HG03469 (cell line): ENCODE measurements at regions not wholly inside any gene's neighbourhood (a gene's known extent, or its start where the extent isn't known, plus 50 kb on each side); places are given as distances from the start of the nearest gene placed in this dataset.
"Not testable (repeated sequence)": the region's sequence is repeated elsewhere in the genome, so short reads cannot be mapped to it uniquely, and the experiment has no call there.

Experiments
- ATAC-seq: cut with Tn5 transposase; IDR thresholded peaks from one replicate; pipeline ENCODE4 v1.9.1; 2021; ENCODE audit warnings: mild to moderate bottlenecking, moderate library complexity, moderate number of reproducible peaks; ENCODE audit not compliant: unreplicated experiment

DNA sequence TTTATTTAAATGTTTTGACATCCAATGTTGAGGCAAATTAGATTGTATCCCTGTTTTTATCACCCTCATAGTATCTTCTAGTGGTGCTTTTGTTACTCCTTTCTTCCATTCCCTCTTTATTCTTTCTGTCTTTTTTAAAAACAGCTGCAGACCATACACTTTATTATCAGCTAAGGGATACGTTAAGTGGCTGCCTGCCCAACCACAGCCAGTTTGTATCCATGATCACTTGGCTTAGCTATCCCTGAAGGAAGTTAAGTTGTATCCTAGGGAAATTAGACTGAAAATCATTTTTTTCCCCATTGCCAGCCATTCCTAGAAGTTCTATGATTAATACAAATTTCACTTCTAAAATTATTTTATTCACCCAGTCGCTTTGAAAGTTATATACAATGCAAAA lies 1032.7 kb downstream of the NR2F1-AS1 start:
- no peak for ATAC-seq

- no peak for ATAC-seq
Measured at GRCh38 chr5:92544596-92544995, 1036.4 kb downstream of the NR2F1-AS1 start.

- no peak for ATAC-seq
Measured at GRCh38 chr5:92544036-92544435, 1037.0 kb downstream of the NR2F1-AS1 start.

GRCh38 chr5:92543201-92543600 lies 1037.8 kb downstream of the NR2F1-AS1 start:
- no peak for ATAC-seq

DNA sequence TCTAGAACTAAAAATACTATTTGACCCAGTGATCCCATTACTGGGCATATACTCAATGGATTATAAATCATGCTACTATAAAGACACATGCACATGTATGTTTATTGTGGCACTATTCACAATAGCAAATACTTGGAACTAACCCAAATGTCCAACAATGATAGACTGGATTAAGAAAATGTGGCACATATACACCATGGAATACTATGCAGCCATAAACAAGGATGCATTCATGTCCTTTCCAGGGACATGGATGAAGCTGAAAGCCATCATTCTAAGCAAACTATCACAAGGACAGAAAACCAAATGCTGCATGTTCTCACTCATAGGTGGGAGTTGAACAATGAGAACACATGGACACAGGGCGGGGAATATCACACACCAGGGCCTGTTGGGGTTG lies 1039.0 kb downstream of the NR2F1-AS1 start:
- ATAC-seq = not testable (repeated sequence)

DNA sequence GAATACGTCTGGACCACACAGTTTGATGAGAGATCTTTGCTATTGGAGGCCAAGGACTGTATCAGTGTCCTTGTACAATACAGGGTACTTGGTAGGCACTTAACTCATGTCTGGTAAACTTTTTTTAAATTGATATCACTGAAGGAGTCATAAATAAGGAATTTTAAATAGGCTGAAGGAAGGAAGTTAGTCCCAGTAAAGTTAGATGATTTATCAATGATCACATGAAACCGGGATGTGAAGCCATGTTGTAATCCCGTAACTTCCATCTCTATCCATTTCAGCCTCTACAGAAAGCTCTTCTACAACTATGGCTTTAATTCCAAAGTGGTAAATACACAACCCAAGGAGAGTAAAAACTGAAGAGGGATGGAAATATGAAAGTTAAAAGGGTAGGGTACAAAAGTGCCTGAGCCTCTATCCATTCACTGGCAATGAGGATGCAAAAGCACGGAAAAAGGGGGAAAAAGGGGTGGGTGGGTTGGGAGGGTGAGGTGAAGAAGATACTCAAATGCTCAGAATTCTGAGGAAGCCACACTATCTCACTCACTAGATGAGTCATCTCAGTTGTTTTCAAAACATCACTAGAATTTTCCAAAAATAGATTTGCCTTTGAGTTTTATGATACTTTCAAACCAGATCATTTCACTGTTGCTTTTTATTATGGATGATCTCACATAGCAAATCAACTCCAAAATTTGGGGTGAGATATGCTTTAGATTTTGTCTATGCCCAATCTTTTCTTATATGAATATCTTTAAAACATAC lies 1053.5 kb downstream of the NR2F1-AS1 start:
- ATAC-seq = peak; percentile 85

- ATAC-seq = no peak
Measured at GRCh38 chr5:92525131-92525530, 1055.9 kb downstream of the NR2F1-AS1 start.

DNA sequence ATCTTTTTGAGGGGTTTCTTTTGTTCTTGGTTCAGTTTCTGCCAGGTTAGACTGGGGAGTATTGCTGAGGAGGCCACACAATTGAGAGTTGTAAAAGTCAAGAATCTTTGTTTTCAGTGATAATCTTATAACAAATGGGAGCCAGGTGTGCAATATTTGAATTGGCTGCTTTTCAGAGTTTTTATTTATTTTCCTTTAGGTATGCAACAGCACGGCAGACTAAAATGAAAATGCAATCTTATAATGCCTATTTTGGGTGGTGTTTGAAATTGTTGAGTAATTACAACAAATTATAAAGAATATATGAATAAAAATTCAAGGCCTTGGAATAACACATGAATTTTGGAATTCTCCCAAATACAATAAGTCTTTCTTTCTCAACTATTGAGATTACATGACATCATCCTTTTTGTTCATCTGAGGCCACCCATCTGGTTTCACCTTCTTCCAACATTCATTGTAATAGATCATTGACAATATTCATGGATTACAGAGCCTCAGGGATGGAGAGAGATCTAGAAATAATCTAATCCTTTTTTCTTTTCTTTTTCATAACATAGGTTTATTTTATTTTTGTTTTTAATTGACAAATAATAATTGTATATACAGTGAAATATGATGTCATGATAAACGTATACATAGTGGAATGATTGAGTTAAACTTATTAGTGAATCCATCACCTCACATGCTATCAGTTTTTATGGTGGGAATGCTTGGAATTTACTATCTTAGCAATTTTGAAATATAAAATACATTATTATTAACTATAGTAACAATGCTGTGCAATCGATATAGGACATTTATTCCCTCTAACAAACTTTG lies 1061.0 kb downstream of the NR2F1-AS1 start:
- no peak for ATAC-seq

DNA sequence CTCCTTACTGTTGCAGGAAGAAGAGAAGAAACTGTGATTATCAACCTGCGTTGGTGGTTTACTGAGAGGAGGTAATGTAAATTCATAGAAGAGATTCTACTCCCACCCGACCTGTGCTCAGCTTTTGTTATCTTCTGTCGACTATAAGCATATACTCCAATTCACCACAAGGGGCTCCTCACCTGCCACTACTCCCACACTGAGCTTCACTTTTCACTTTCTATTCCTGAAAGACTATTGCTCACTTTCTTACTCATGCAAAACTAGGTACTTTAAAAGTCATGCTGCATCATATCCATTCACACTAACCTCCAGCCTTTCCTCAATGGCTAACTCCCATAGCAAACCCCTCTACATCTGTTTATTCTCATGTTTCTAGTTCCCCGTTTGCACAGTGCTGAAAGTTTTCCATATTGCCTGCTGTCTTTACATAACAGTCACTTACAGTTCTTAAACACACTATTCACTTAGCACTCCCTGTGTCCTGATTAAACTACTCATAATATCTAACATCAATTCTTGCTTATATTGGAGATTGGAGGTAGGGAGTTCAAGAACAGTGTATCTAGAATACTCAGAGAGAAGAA lies 1062.6 kb downstream of the NR2F1-AS1 start:
- ATAC-seq = peak; percentile 97

- ATAC-seq = no peak
Measured at GRCh38 chr5:92514896-92515295, 1066.1 kb downstream of the NR2F1-AS1 start.

- ATAC-seq = no peak
Measured at GRCh38 chr5:92513067-92513466, 1068.0 kb downstream of the NR2F1-AS1 start.

DNA sequence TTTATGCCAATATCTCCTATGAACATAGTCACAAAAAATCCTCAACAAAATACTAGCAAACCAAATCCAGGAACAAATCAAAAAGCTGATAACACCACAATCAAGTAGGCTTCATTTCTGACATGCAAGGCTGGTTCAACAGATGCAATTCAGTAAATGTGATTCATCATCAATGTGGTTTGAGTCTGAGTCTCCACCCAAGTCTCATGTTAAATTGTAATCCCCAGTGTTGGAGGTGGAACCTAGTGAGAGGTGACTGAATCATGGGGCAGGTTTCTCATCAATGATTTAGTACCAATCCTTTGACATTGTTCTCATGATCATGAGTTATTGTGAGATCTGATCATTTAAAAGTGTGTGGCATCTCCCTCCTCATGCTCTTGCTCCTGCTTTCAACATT lies 1072.7 kb downstream of the NR2F1-AS1 start:
- ATAC-seq = no peak

DNA sequence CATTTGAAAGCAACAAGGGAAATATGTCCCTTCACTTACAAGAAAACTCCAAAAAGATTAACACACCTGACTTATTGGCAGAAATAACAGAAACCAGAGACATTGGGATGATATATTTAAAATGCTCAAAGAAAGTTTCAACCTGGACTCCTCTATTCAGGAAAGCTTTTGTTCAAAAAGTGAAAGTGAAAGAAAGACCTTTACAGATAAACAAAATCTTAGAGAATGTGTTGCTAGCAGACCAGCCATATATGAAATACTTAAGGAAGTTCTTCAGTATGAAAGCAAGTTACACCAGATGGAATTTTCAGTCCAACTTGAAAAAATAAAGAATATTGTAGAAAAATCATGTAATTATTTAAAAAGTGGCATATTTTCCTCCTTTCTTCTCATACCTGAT lies 1075.1 kb downstream of the NR2F1-AS1 start:
- ATAC-seq = no peak

DNA sequence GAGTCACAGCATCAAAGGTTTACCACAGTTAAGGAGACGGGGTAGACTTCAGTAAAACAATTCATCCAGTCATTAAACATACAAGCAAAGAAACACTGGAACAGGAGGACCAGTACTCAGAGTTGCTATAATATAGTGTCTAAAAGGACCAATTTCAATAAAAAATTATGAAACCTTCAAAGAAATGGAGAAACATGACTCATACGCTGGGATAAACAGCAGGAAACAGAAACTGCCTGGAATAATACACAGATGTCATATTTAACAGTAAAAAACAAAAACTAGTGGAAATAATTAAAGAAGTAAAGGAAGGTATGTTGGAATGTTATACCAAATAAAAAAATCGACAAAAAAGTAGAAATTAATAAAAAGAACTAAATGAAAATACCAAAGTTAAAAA lies 1075.9 kb downstream of the NR2F1-AS1 start:
- ATAC-seq = no peak

GRCh38 chr5:92504346-92504745 lies 1076.7 kb downstream of the NR2F1-AS1 start:
- ATAC-seq = no peak

DNA sequence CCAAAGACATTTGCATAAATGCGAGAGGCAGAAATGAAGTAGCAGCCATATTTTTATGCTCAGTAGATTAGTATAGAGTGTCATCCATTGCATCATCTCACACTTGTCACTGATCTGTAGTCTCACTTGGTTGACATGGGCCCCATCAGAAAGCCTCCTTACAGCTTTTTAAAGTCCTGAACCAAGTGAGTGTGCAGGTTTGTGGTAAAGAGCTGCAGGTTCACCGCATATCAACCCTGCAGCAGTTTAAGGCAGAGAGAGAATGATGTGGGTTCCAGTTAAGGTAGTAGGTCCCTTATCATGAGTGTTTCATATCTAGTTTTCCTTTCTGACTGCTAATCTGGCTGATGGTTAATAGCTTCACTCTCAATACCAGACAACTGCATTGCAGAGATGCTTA lies 1080.3 kb downstream of the NR2F1-AS1 start:
- no peak for ATAC-seq

DNA sequence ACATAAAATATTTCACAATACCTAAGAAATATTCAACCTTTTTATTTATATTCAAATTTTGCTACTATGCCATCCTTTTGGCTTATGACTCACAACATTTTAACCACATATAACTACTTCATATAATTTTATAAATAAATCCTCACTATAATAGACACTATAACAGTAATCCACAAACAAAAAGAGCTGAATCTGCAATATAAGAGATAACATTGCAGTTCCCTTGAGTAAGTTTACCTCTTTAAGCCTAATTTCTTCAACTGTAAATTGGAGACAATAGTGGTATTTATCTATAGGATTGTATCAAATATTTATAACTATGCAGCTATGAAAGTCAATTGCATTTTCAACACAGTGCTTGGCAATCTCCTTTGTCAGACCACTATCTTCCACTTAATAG lies 1084.5 kb downstream of the NR2F1-AS1 start:
- no peak for ATAC-seq

GRCh38 chr5:92494508-92494907 lies 1086.5 kb downstream of the NR2F1-AS1 start:
- no peak for ATAC-seq

- no peak for ATAC-seq
Measured at GRCh38 chr5:92492908-92493307, 1088.1 kb downstream of the NR2F1-AS1 start.

DNA sequence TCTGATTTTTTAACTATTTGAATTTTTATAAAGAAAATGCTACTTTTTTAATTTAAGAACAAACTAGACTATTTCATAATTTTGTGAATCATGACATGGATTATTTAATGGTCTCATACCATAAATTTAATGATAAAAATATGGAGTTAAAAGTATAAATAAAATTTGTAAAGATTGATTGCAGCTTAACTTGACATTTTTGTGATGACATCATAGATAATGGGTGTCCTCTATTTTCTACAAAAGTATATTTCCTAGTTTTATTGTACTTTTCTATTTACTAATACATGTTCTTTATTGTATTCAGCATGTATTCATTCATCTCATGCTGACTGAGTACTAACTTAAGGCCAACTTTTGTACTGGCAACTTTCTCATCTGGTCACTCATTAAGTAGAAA lies 1096.5 kb downstream of the NR2F1-AS1 start:
- ATAC-seq = no peak

GRCh38 chr5:92472981-92473566 lies 1090.0 kb upstream of the ARRDC3 start:
- no peak for ATAC-seq
